ENCODE measurements at regions not wholly inside any gene's neighbourhood (a gene's known extent, or its start where the extent isn't known, plus 50 kb on each side); places are given as distances from the start of the nearest gene placed in this dataset.

GRCh38 chr2:140002110-140002509 lies 1221.9 kb upstream of the NXPH2 start:
- H3F3A ChIP-seq (ENCODE audit: insufficient read depth, low read length, poor library complexity, severe bottlenecking) = no peaks in the 10 kb centered on the region

GRCh38 chr2:139992711-139993345 lies 1212.6 kb upstream of the NXPH2 start:
- H3K36me3 ChIP-seq (ENCODE audit: insufficient read depth, low read length) = no peaks in the 10 kb centered on the region
- H3F3A ChIP-seq (ENCODE audit: insufficient read depth, low read length, poor library complexity, severe bottlenecking) = no peaks in the 10 kb centered on the region
- no peak overlapping the region for H3K4me2 ChIP-seq (ENCODE audit: low read length)
- H3K9me2 ChIP-seq (ENCODE audit: insufficient read depth, low read length) = no peaks in the 10 kb centered on the region
- no peak overlapping the region for H3K27ac ChIP-seq (ENCODE audit: low read length)
- TF ChIP-seq MXI1 (conservative IDR thresholded peaks at IDR 0.05; ENCODE audit: poor library complexity, severe bottlenecking) (no peak), CTCF (IDR thresholded peaks at IDR 0.05; ENCODE audit: poor library complexity, severe bottlenecking) (no peak), REST (IDR thresholded peaks at IDR 0.05; ENCODE audit: borderline replicate concordance) (no peak)
- no peaks in the 10 kb centered on the region for H4K20me1 ChIP-seq (ENCODE audit: insufficient read depth)
- H3K27me3 ChIP-seq (ENCODE audit: insufficient read depth, low read depth, low read length) = no peaks in the 10 kb centered on the region
- H3K9me3 ChIP-seq (ENCODE audit: low read length) = no peaks in the 10 kb centered on the region
- no peaks in the 10 kb centered on the region for H3K79me2 ChIP-seq (replicated peaks; ENCODE audit: insufficient read depth, low read length)
- no peak overlapping the region for H3K9ac ChIP-seq (ENCODE audit: low read length)
- no peak overlapping the region for H3K4me3 ChIP-seq (ENCODE audit: low read length)
- no peak overlapping the region for H2AFZ ChIP-seq (ENCODE audit: low read depth, low read length)

More at GRCh38 chr2:140002110-140002509, 1221.9 kb upstream of the NXPH2 start:
- Histone ChIP-seq H3K9me3 (ENCODE audit: low read length) (no peaks in the 10 kb centered on the region), H3K9me2 (ENCODE audit: insufficient read depth, low read length) (no peaks in the 10 kb centered on the region), H3K36me3 (ENCODE audit: insufficient read depth, low read length) (no peaks in the 10 kb centered on the region), H3K4me3 (ENCODE audit: low read length) (no peak overlapping the region), H2AFZ (ENCODE audit: low read depth, low read length) (no peak overlapping the region), H3K27ac (ENCODE audit: low read length) (no peak overlapping the region), H3K27me3 (ENCODE audit: insufficient read depth, low read depth, low read length) (no peaks in the 10 kb centered on the region), H3K9ac (ENCODE audit: low read length) (no peak overlapping the region), H3K79me2 (replicated peaks; ENCODE audit: insufficient read depth, low read length) (no peaks in the 10 kb centered on the region), H4K20me1 (ENCODE audit: insufficient read depth) (no peaks in the 10 kb centered on the region), H3K4me2 (ENCODE audit: low read length) (no peak overlapping the region)
- no peak for TF ChIP-seq TAF1 (IDR thresholded peaks at IDR 0.05; ENCODE audit: low read depth)
- TF ChIP-seq EZH2 (IDR thresholded peaks at IDR 0.05; ENCODE audit: borderline replicate concordance, insufficient read depth, low read length, poor library complexity, severe bottlenecking) = no peak

GRCh38 chr2:139992078-139992477 lies 1211.9 kb upstream of the NXPH2 start:
- Histone ChIP-seq H3K9me3 (ENCODE audit: low read length) (no peaks in the 10 kb centered on the region), H3K27ac (ENCODE audit: low read length) (no peak overlapping the region), H3K4me3 (ENCODE audit: low read length) (no peak overlapping the region), H2AFZ (ENCODE audit: low read depth, low read length) (no peak overlapping the region), H3K9me2 (ENCODE audit: insufficient read depth, low read length) (no peaks in the 10 kb centered on the region), H3F3A (ENCODE audit: insufficient read depth, low read length, poor library complexity, severe bottlenecking) (no peaks in the 10 kb centered on the region), H3K79me2 (replicated peaks; ENCODE audit: insufficient read depth, low read length) (no peaks in the 10 kb centered on the region), H3K4me2 (ENCODE audit: low read length) (no peak overlapping the region), H4K20me1 (ENCODE audit: insufficient read depth) (no peaks in the 10 kb centered on the region), H3K36me3 (ENCODE audit: insufficient read depth, low read length) (no peaks in the 10 kb centered on the region), H3K27me3 (ENCODE audit: insufficient read depth, low read depth, low read length) (no peaks in the 10 kb centered on the region), H3K9ac (ENCODE audit: low read length) (no peak overlapping the region)
- TF ChIP-seq MXI1 (conservative IDR thresholded peaks at IDR 0.05; ENCODE audit: poor library complexity, severe bottlenecking) = no peak
- TF ChIP-seq EP300 (conservative IDR thresholded peaks at IDR 0.05; ENCODE audit: poor library complexity, severe bottlenecking) = no peak
- TF ChIP-seq SMC3 (conservative IDR thresholded peaks at IDR 0.05; ENCODE audit: poor library complexity) = no peak
- no peak for TF ChIP-seq TAF1 (IDR thresholded peaks at IDR 0.05; ENCODE audit: low read depth)
- TF ChIP-seq RAD21 (conservative IDR thresholded peaks at IDR 0.05) = no peak
- TF ChIP-seq CTCF (IDR thresholded peaks at IDR 0.05; ENCODE audit: poor library complexity, severe bottlenecking) = no peak
- TF ChIP-seq REST (IDR thresholded peaks at IDR 0.05; ENCODE audit: borderline replicate concordance) = no peak
- TF ChIP-seq EZH2 (IDR thresholded peaks at IDR 0.05; ENCODE audit: borderline replicate concordance, insufficient read depth, low read length, poor library complexity, severe bottlenecking) = no peak
- no peak for TF ChIP-seq POLR2AphosphoS5 (IDR thresholded peaks at IDR 0.05)
